ENCODE measurements at regions not wholly inside any gene's neighbourhood (a gene's known extent, or its start where the extent isn't known, plus 50 kb on each side); places are given as distances from the start of the nearest gene placed in this dataset.

GRCh38 chr6:105797983-105798453 is 288.1 kb upstream of the PRDM1 start:
- intact Hi-C loops (cut with micrococcal nuclease), result loop anchor here in 1 of 2 donors (10.0 kb wide), 2 partner anchors 97 to 287 kb away; partner anchors contain the start of gene PRDM1
- Histone ChIP-seq H4K20me1 (ENCODE audit: insufficient read depth, low read length) (no peaks in the 10 kb centered on the region), H3K4me2 (replicated peaks; ENCODE audit: extremely low read depth, low read length, poor library complexity, severe bottlenecking) (no peak overlapping the region), H3K27ac (ENCODE audit: low read depth in 1 of 2, low read length in 2 of 2) (no peak overlapping the region), H2AFZ (ENCODE audit: insufficient read depth, low read depth, low read length, poor library complexity, severe bottlenecking) (peak overlapping the region; percentile 12), H3K9ac (ENCODE audit: insufficient read depth, low read length, poor library complexity, severe bottlenecking) (no peak overlapping the region), H3K79me2 (ENCODE audit: insufficient read depth, low read length) (no peaks in the 10 kb centered on the region), H3K4me3 (replicated peaks in 1 of 3; ENCODE audit: low read depth in 2 of 3, low read length in 3 of 3) (no peak overlapping the region), H3K4me1 (ENCODE audit: control insufficient read depth in 1 of 2, insufficient read depth in 2 of 2, low read length in 2 of 2) (peaks cover 35 to 46% of the 10 kb centered on the region in 2 donors), H3K27me3 (ENCODE audit: control insufficient read depth in 2 of 2, insufficient read depth in 2 of 2, low read length in 2 of 2) (no peaks in the 10 kb centered on the region), H3K36me3 (replicated peaks in 1 of 2; ENCODE audit: control insufficient read depth in 1 of 2, insufficient read depth in 2 of 2, low read length in 2 of 2) (no peaks in the 10 kb centered on the region), H3K9me3 (replicated peaks in 1 of 2; ENCODE audit: control insufficient read depth in 1 of 2, insufficient read depth in 1 of 2, low read length in 2 of 2) (no peaks in the 10 kb centered on the region)
- TF ChIP-seq, protein P1, sequence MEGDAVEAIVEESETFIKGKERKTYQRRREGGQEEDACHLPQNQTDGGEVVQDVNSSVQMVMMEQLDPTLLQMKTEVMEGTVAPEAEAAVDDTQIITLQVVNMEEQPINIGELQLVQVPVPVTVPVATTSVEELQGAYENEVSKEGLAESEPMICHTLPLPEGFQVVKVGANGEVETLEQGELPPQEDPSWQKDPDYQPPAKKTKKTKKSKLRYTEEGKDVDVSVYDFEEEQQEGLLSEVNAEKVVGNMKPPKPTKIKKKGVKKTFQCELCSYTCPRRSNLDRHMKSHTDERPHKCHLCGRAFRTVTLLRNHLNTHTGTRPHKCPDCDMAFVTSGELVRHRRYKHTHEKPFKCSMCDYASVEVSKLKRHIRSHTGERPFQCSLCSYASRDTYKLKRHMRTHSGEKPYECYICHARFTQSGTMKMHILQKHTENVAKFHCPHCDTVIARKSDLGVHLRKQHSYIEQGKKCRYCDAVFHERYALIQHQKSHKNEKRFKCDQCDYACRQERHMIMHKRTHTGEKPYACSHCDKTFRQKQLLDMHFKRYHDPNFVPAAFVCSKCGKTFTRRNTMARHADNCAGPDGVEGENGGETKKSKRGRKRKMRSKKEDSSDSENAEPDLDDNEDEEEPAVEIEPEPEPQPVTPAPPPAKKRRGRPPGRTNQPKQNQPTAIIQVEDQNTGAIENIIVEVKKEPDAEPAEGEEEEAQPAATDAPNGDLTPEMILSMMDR (IDR thresholded peaks at IDR 0.05), result no peak
- Mint-ChIP-seq H3K9me3 (peaks cover 0 to 1% (median 0%) of the 10 kb centered on the region in 7 donors), H3K27me3 (ENCODE audit: low read depth in 3 of 3) (no peaks in the 10 kb centered on the region), H3K4me1 (peaks cover 48% of the 10 kb centered on the region), H3K36me3 (no peaks in the 10 kb centered on the region), H3K27ac (peak overlapping the region in 2 of 7 donors; percentile 45 to 58), H3K4me3 (no peak overlapping the region)
- 82% methylated on average over 3 of the region's 4 CpGs for WGBS (ENCODE audit: insufficient coverage)
- DNase-seq, result peak in 1 of 3 donors; percentile 26

- intact Hi-C loops (cut with micrococcal nuclease), result loop anchor here in 1 of 2 donors (10.0 kb wide), 2 partner anchors 97 to 287 kb away; partner anchors contain the start of gene PRDM1
- TF ChIP-seq, protein P1 (IDR thresholded peaks at IDR 0.05), result no peak
- no peak overlapping the region for H3K4me3 ChIP-seq (replicated peaks in 1 of 3; ENCODE audit: low read depth in 2 of 3, low read length in 3 of 3)
- H3K36me3 Mint-ChIP-seq, result no peaks in the 10 kb centered on the region
- H3K27me3 ChIP-seq (ENCODE audit: control insufficient read depth in 2 of 2, insufficient read depth in 2 of 2, low read length in 2 of 2), result no peaks in the 10 kb centered on the region
- H3K4me3 Mint-ChIP-seq, result no peak overlapping the region
- H3K9me3 Mint-ChIP-seq, result peaks cover 0 to 1% (median 0%) of the 10 kb centered on the region in 7 donors
- H3K27me3 Mint-ChIP-seq (ENCODE audit: low read depth in 3 of 3), result no peaks in the 10 kb centered on the region
- no peaks in the 10 kb centered on the region for H3K79me2 ChIP-seq (ENCODE audit: insufficient read depth, low read length)
- H3K4me2 ChIP-seq (replicated peaks; ENCODE audit: extremely low read depth, low read length, poor library complexity, severe bottlenecking), result no peak overlapping the region
- H3K4me1 Mint-ChIP-seq, result peaks cover 53% of the 10 kb centered on the region
- no peak overlapping the region for H3K27ac ChIP-seq (ENCODE audit: low read depth in 1 of 2, low read length in 2 of 2)
- peak overlapping the region; percentile 12 for H2AFZ ChIP-seq (ENCODE audit: insufficient read depth, low read depth, low read length, poor library complexity, severe bottlenecking)
- peaks cover 41 to 52% of the 10 kb centered on the region in 2 donors for H3K4me1 ChIP-seq (ENCODE audit: control insufficient read depth in 1 of 2, insufficient read depth in 2 of 2, low read length in 2 of 2)
- no peaks in the 10 kb centered on the region for H4K20me1 ChIP-seq (ENCODE audit: insufficient read depth, low read length)
- no peaks in the 10 kb centered on the region for H3K36me3 ChIP-seq (replicated peaks in 1 of 2; ENCODE audit: control insufficient read depth in 1 of 2, insufficient read depth in 2 of 2, low read length in 2 of 2)
- H3K27ac Mint-ChIP-seq, result peak overlapping the region in 2 of 7 donors; percentile 45 to 58
- H3K9ac ChIP-seq (ENCODE audit: insufficient read depth, low read length, poor library complexity, severe bottlenecking), result no peak overlapping the region
- 96% methylated on average over 3 of the region's 4 CpGs for WGBS (ENCODE audit: insufficient coverage)
- no peak for DNase-seq
- no peaks in the 10 kb centered on the region for H3K9me3 ChIP-seq (replicated peaks in 1 of 2; ENCODE audit: control insufficient read depth in 1 of 2, insufficient read depth in 1 of 2, low read length in 2 of 2)
Observed at GRCh38 chr6:105797286-105797979, 288.7 kb upstream of the PRDM1 start.
